ENCODE measurements at regions not wholly inside any gene's neighbourhood (a gene's known extent, or its start where the extent isn't known, plus 50 kb on each side); places are given as distances from the start of the nearest gene placed in this dataset.

DNA sequence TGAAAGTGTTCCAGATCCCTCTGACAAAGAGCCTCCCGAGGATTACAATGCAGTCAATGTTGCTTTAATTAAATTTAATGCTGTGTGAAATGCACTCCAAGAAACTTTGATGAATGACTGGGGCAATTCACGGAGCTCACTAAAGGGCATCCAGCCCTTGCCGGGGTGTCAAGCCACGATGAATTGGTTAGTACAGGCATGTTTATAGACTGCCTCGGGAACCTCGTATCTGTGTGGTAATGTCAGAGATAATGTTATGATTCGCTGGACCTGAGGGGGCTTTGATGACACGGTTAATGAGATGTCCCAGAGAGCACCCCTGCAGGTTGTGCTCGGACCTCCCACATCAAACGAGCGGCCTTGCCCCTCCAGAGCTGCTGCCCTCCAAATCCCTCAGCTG, 428.8 kb downstream of the NKX6-1 start:
- no peak for TF ChIP-seq CTCF (IDR thresholded peaks at IDR 0.05)
- no peak for TF ChIP-seq POLR2A (IDR thresholded peaks at IDR 0.05)
